Fibroblast of villous mesenchyme (primary cell): ENCODE measurements at regions not wholly inside any gene's neighbourhood (a gene's known extent, or its start where the extent isn't known, plus 50 kb on each side); places are given as distances from the start of the nearest gene placed in this dataset.
"Not testable (repeated sequence)": the region's sequence is repeated elsewhere in the genome, so short reads cannot be mapped to it uniquely, and the experiment has no call there.

Experiments
- DNase-seq: peaks from one replicate; pipeline ENCODE4 v3.0.0-alpha.2; 2010; ENCODE audit warnings: low read depth
- H3K4me3 ChIP-seq: 2 replicates; pipeline ENCODE4 v1.5.1; 2011; ENCODE audit warnings: low read depth, mild to moderate bottlenecking, low read length
- TF ChIP-seq, protein P1 (sequence below): IDR thresholded peaks from 2 replicates; pipeline ENCODE4 v1.5.1; 2012; ENCODE audit warnings: low read depth, mild to moderate bottlenecking, low read length; ENCODE audit not compliant: insufficient read depth

DNA sequence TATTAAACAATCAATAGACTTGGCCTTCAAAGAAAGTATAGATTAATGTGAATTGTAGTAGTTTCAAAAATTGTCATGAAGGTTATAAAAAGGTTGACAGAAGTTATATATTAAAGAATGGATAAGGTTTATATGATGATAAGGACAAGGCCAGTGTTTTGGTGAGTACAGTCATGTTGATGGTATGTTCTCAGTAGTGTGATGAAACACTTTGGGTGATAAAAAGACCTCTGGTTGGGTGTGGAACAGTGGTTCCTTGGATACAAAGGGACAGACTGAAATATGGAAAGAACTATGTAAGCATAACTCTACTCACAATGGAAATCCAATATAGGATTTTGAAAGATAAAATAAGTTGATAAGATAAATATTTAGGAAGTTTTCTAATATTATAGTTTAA, 866.3 kb downstream of the ANKRD7 start:
- peak; percentile 27 for DNase-seq
- H3K4me3 ChIP-seq: no peak overlapping the region
- TF ChIP-seq, protein P1, sequence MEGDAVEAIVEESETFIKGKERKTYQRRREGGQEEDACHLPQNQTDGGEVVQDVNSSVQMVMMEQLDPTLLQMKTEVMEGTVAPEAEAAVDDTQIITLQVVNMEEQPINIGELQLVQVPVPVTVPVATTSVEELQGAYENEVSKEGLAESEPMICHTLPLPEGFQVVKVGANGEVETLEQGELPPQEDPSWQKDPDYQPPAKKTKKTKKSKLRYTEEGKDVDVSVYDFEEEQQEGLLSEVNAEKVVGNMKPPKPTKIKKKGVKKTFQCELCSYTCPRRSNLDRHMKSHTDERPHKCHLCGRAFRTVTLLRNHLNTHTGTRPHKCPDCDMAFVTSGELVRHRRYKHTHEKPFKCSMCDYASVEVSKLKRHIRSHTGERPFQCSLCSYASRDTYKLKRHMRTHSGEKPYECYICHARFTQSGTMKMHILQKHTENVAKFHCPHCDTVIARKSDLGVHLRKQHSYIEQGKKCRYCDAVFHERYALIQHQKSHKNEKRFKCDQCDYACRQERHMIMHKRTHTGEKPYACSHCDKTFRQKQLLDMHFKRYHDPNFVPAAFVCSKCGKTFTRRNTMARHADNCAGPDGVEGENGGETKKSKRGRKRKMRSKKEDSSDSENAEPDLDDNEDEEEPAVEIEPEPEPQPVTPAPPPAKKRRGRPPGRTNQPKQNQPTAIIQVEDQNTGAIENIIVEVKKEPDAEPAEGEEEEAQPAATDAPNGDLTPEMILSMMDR: no peak

DNA sequence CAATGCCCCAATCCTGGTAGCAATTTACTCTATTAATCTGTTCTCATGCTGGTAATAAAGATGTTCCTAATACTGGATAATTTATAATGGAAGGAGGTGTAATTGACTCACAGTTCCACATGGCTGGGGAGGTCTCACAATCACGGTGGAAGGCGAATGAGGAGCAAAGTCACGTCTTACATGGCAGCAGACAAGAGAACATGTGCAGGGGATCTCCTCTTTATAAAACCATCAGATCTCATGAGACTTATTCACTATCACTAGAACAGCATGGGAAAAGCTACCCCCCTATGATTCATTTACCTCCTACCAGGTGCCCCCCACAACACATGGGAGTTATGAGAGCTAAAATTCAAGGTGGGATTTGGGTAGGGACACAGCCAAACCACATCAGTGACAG, 872.2 kb downstream of the ANKRD7 start:
- no peak overlapping the region for H3K4me3 ChIP-seq

DNA sequence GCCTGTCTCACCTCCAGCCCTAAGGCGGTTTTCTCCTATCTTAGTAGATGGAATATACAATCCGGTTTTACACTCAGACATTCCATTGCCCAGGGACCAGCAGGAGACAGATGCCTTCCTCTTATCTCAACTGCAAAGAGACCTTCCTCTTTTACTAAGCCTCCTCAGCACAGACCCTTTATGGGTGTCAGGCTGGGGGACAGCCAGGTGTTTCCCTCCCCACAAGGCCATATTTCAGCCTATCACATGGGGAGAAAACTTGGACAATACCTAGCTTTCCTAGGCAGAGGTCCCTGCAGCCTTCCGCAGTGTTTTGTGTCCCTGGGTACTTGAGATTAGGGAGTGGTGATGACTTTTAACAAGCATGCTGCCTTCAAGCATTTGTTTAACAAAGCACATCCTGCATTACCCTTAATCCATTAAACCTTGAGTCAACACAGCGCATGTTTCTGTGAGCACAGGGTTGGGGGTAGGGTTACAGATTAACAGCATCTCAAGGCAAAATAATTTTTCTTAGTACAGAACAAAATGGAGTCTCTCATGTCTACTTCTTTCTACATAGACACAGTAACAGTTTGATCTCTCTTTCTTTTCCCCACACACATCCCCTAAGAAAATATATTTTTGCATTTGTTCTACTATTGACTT, 876.2 kb downstream of the ANKRD7 start:
- not testable (repeated sequence) for DNase-seq, H3K4me3 ChIP-seq

More for the DNA sequence above, 872.2 kb downstream of the ANKRD7 start:
- TF ChIP-seq, protein P1: no peak
- no peak for DNase-seq

DNA sequence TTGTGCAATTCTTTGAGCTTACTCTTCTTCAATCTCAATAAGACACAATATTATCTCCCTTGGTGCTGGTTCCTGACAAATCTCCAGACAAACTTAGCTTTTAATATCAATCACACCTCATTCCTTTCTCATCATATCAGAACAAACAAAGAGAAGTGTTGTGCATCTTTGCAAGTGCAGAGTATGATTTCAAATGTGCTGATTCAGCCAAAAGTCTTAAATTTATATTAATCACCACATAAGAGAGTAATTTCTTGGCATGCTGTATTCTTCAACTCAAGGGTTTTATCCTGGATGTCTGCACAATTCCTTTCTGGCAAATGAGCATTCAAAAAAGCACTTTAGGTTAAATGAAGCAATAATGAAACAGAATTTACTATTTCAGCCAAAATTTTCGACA, 877.8 kb downstream of the ANKRD7 start:
- no peak overlapping the region for H3K4me3 ChIP-seq
- TF ChIP-seq, protein P1: no peak
- DNase-seq: no peak

DNA sequence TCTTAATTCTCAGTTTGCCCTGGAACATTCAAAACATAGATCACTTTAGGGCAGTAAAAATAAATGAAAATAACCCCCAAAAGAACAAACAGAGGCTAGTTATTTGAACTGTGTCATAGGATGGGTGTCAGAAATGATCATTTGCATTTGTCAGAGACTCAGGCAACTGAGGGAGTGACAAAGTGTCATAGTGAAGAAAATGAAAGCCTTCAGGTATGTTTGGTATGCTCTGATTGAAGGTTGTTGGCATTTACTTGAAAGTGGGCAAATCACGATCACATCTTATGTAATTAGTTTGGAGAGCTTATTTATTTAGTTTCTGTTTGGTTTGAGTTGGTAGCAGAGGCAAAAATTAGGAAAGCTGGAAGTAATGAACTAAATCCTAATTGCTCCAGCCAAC, 880.9 kb downstream of the ANKRD7 start:
- DNase-seq: no peak
- TF ChIP-seq, protein P1: no peak
- no peak overlapping the region for H3K4me3 ChIP-seq

DNA sequence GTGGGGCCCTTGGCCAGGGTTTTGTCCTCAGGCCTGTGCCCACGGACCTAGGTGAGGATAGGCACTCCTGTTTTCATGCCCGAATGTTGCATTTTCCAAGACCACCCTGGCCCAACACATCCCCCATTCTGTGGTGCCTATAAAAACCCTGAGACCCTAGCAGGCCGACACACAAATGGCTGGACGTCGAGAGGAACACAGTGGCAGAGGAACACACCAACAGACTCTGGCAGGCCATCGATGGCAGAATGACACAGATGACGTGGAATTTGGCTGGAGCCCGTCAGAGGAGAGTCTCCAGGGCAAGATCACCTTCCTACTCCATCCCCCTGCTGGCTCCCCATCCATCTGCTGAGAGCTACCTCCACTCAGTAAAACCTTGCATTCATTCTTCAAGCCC, 898.8 kb downstream of the ANKRD7 start:
- H3K4me3 ChIP-seq: no peak overlapping the region
- TF ChIP-seq, protein P1: no peak
- DNase-seq: no peak

DNA sequence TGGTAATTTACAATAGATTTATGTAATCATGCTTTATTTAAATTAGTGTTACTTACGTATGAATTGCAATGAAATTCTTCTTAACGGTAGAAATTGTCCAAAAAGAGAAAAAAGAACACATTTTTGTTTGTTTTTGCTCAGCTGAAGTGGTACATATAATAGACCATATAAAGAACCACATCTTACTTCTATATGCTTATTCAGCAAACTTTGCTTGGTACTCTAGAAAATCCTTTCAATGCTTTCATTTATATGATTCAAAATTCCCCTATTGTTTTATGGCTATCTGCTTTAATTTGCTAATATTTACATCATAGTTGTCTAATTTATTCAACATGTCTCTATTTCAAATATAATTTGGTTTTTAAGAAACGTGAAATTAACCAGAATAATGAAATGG, 903.2 kb downstream of the ANKRD7 start:
- DNase-seq: no peak
- TF ChIP-seq, protein P1: no peak
- no peak overlapping the region for H3K4me3 ChIP-seq

DNA sequence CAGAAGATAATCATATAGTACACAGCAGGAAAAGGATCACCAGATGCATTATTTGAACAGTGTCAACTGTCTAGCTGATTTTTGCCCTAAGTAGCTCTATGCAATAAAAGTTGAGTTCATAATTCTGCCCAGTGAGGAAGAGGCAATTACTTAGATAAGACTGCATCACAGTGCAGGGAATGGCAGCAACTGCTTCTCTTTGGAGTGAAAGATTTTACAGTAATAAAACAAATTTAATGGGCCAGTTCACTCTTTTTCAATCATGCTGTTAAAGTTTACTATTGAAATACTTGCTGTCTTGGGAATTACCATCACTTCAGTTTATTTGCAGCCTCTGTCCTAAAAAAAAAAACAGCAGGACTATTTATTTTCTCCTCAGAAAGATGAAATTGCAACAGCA, 907.9 kb downstream of the ANKRD7 start:
- no peak overlapping the region for H3K4me3 ChIP-seq
- TF ChIP-seq, protein P1: no peak
- no peak for DNase-seq
